ENCODE measurements at regions not wholly inside any gene's neighbourhood (a gene's known extent, or its start where the extent isn't known, plus 50 kb on each side); places are given as distances from the start of the nearest gene placed in this dataset.

GRCh38 chr9:85451680-85452079, 290.1 kb downstream of the AGTPBP1 start:
- TF ChIP-seq EZH2 (IDR thresholded peaks at IDR 0.05; ENCODE audit: low read length, unreplicated experiment) (no peak), CTCF (conservative IDR thresholded peaks at IDR 0.05; ENCODE audit: low read depth, low read length) (no peak), EZH2phosphoT487 (IDR thresholded peaks at IDR 0.05; ENCODE audit: borderline replicate concordance, low read length) (no peak)

Measured in PC-3 (cell line).